Fibroblast of the aortic adventitia (primary cell): ENCODE measurements at regions not wholly inside any gene's neighbourhood (a gene's known extent, or its start where the extent isn't known, plus 50 kb on each side); places are given as distances from the start of the nearest gene placed in this dataset.
"Not testable (repeated sequence)": the region's sequence is repeated elsewhere in the genome, so short reads cannot be mapped to it uniquely, and the experiment has no call there.

Source experiments
- DNase-seq: peaks from one replicate; pipeline ENCODE4 v3.0.0-alpha.2; 2010; ENCODE audit warnings: low read depth
- H3K4me3 ChIP-seq: 2 replicates; pipeline ENCODE4 v1.5.1; 2011; ENCODE audit warnings: low read depth, mild to moderate bottlenecking, control low read depth, low read length, moderate library complexity
- CTCF ChIP-seq: IDR thresholded peaks from 2 replicates; pipeline ENCODE4 v1.5.1; 2011; ENCODE audit warnings: mild to moderate bottlenecking, low read length, control low read depth, inconsistent platforms; ENCODE audit not compliant: insufficient read depth

GRCh38 chr10:45544191-45544590, 128.4 kb downstream of the ZFAND4 start:
- H3K4me3 ChIP-seq = no peak overlapping the region
- no peak for DNase-seq
- no peak for TF ChIP-seq CTCF

- DNase-seq, H3K4me3 ChIP-seq: not testable (repeated sequence)
Observed at GRCh38 chr10:45541032-45541431, 131.5 kb downstream of the ZFAND4 start.

- not testable (repeated sequence) for H3K4me3 ChIP-seq, DNase-seq
Observed at GRCh38 chr10:45540589-45540988, 132.0 kb downstream of the ZFAND4 start.

GRCh38 chr10:45539569-45539968, 133.0 kb downstream of the ZFAND4 start:
- not testable (repeated sequence) for H3K4me3 ChIP-seq, DNase-seq

- no peak for TF ChIP-seq CTCF
- H3K4me3 ChIP-seq = no peak overlapping the region
- no peak for DNase-seq
Observed at GRCh38 chr10:45534572-45534971, 138.0 kb downstream of the ZFAND4 start.

- TF ChIP-seq CTCF = no peak
- DNase-seq = no peak
- no peak overlapping the region for H3K4me3 ChIP-seq
Observed at GRCh38 chr10:45532480-45532879, 140.1 kb downstream of the ZFAND4 start.

- DNase-seq = no peak
- H3K4me3 ChIP-seq = no peak overlapping the region
- no peak for TF ChIP-seq CTCF
Observed at GRCh38 chr10:45526309-45526905, 146.2 kb downstream of the ZFAND4 start.

GRCh38 chr10:45520476-45520875, 146.5 kb downstream of the ALOX5 start:
- no peak overlapping the region for H3K4me3 ChIP-seq
- TF ChIP-seq CTCF = no peak
- DNase-seq = no peak
